ENCODE measurements at regions not wholly inside any gene's neighbourhood (a gene's known extent, or its start where the extent isn't known, plus 50 kb on each side); places are given as distances from the start of the nearest gene placed in this dataset.

GRCh38 chr17:79401704-79402674 is 208.9 kb downstream of the RBFOX3 start:
- WGBS, 4 donors = 28 to 38% (median 37%) methylated on average over 19 to 26 of the region's 26 CpGs
- TF ChIP-seq CTCF (IDR thresholded peaks at IDR 0.05) (no peak), POLR2A (IDR thresholded peaks at IDR 0.05) (no peak)
- H3K27ac ChIP-seq = no peak overlapping the region
- H3K9me3 ChIP-seq = no peaks in the 10 kb centered on the region
- no peak for DNase-seq
- no peak for ATAC-seq
- H3K4me1 ChIP-seq = peaks cover 0 to 9% (median 2%) of the 10 kb centered on the region in 12 donors
- no peaks in the 10 kb centered on the region for H3K36me3 ChIP-seq
- H3K4me3 ChIP-seq = no peak overlapping the region
- H3K27me3 ChIP-seq = peaks cover 13 to 88% (median 55%) of the 10 kb centered on the region in 9 donors
- intact Hi-C loops (cut with DNase I) = loop anchor here in 8 of 10 donors (2.0 to 10.0 kb wide), 3 partner anchors 303 to 307 kb away; no protein-coding TSS in a partner anchor

- H3K9me3 ChIP-seq = no peaks in the 10 kb centered on the region
- H3K4me3 ChIP-seq = peak overlapping the region in 9 of 12 donors; percentile 0 to 42 (median 20)
- 10 to 14% (median 11%) methylated on average over 27 to 33 of the region's 33 CpGs for WGBS, 4 donors
- TF ChIP-seq CTCF (IDR thresholded peaks at IDR 0.05) (peak; percentile 86 to 97 (median 90)), POLR2A (IDR thresholded peaks at IDR 0.05) (no peak)
- peaks cover 0 to 8% (median 2%) of the 10 kb centered on the region in 12 donors for H3K4me1 ChIP-seq
- peaks cover 13 to 88% (median 50%) of the 10 kb centered on the region in 9 donors for H3K27me3 ChIP-seq
- no peaks in the 10 kb centered on the region for H3K36me3 ChIP-seq
- intact Hi-C loops (cut with DNase I) = loop anchor here in 8 of 10 donors (2.0 to 10.0 kb wide), 3 partner anchors 304 to 308 kb away; no protein-coding TSS in a partner anchor
- DNase-seq (peak; percentile 54 to 80 (median 67)), ATAC-seq (peak; percentile 54 to 91 (median 81))
- no peak overlapping the region for H3K27ac ChIP-seq
These were observed 209.7 kb downstream of the RBFOX3 start for GRCh38 chr17:79400989-79401703.

GRCh38 chr17:79399610-79400144 is 211.2 kb downstream of the RBFOX3 start:
- Histone ChIP-seq H3K36me3 (no peaks in the 10 kb centered on the region), H3K4me1 (peaks cover 0 to 8% (median 2%) of the 10 kb centered on the region in 12 donors), H3K4me3 (no peak overlapping the region), H3K9me3 (no peaks in the 10 kb centered on the region), H3K27ac (no peak overlapping the region), H3K27me3 (peaks cover 13 to 93% (median 61%) of the 10 kb centered on the region in 9 donors)
- TF ChIP-seq CTCF (IDR thresholded peaks at IDR 0.05) (no peak), POLR2A (IDR thresholded peaks at IDR 0.05) (no peak)
- intact Hi-C loops (cut with DNase I) = loop anchor here in 9 of 10 donors (2.0 to 10.0 kb wide), 7 partner anchors 305 to 535 kb away; partner anchors contain the start of gene C1QTNF1 (in 1 of the 9)
- ATAC-seq (no peak), DNase-seq (no peak)
- WGBS, 4 donors = 41 to 48% (median 47%) methylated on average over 15 of the region's 15 CpGs
